ENCODE measurements at regions not wholly inside any gene's neighbourhood (a gene's known extent, or its start where the extent isn't known, plus 50 kb on each side); places are given as distances from the start of the nearest gene placed in this dataset.

- H3K27ac Mint-ChIP-seq: no peak overlapping the region
- H3K27me3 Mint-ChIP-seq: peaks cover 3% of the 10 kb centered on the region
- no peaks in the 10 kb centered on the region for H3K36me3 Mint-ChIP-seq (ENCODE audit: insufficient read depth)
- no peak for DNase-seq (ENCODE audit: low spot score, unreplicated experiment)
- H3K9me3 Mint-ChIP-seq (ENCODE audit: low read depth): peaks cover 17% of the 10 kb centered on the region
- H3K4me1 Mint-ChIP-seq (ENCODE audit: low read depth): no peaks in the 10 kb centered on the region
- no peak overlapping the region for H3K4me3 Mint-ChIP-seq (ENCODE audit: low read depth)
- TF ChIP-seq, protein P1, sequence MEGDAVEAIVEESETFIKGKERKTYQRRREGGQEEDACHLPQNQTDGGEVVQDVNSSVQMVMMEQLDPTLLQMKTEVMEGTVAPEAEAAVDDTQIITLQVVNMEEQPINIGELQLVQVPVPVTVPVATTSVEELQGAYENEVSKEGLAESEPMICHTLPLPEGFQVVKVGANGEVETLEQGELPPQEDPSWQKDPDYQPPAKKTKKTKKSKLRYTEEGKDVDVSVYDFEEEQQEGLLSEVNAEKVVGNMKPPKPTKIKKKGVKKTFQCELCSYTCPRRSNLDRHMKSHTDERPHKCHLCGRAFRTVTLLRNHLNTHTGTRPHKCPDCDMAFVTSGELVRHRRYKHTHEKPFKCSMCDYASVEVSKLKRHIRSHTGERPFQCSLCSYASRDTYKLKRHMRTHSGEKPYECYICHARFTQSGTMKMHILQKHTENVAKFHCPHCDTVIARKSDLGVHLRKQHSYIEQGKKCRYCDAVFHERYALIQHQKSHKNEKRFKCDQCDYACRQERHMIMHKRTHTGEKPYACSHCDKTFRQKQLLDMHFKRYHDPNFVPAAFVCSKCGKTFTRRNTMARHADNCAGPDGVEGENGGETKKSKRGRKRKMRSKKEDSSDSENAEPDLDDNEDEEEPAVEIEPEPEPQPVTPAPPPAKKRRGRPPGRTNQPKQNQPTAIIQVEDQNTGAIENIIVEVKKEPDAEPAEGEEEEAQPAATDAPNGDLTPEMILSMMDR (IDR thresholded peaks at IDR 0.05; ENCODE audit: unreplicated experiment): no peak
Measured at GRCh38 chrX:39465906-39466305, 631.9 kb downstream of the BCOR start.

DNA sequence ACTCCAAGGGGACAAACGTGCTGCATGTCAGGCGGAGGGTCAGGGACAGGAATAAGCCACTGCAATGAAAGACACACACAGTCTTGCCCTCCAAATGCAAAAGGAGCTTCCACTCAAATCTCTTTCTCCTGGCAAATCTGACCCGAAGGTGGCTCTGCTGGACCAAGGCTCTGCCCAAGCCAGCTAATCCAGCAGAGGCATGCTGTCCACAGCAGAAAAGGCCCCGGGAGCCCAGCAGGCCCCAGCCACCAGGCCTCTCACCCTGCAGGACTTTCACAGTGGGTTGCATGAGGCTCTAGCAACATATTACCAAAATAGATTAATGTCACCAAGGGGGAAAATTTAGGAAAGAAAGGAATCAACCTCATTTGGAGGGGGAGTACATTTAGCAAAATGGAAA, 628.6 kb downstream of the BCOR start:
- H3K27me3 Mint-ChIP-seq: peaks cover 3% of the 10 kb centered on the region
- no peaks in the 10 kb centered on the region for H3K36me3 Mint-ChIP-seq (ENCODE audit: insufficient read depth)
- peaks cover 3% of the 10 kb centered on the region for H3K4me1 Mint-ChIP-seq (ENCODE audit: low read depth)
- no peak overlapping the region for H3K27ac Mint-ChIP-seq
- H3K9me3 Mint-ChIP-seq (ENCODE audit: low read depth): peaks cover 21% of the 10 kb centered on the region
- H3K4me3 Mint-ChIP-seq (ENCODE audit: low read depth): no peak overlapping the region
- DNase-seq (ENCODE audit: low spot score, unreplicated experiment): no peak
- TF ChIP-seq, protein P1 (IDR thresholded peaks at IDR 0.05; ENCODE audit: unreplicated experiment): no peak

- H3K27ac Mint-ChIP-seq: no peak overlapping the region
- TF ChIP-seq, protein P1 (IDR thresholded peaks at IDR 0.05; ENCODE audit: unreplicated experiment): no peak
- no peaks in the 10 kb centered on the region for H3K36me3 Mint-ChIP-seq (ENCODE audit: insufficient read depth)
- peaks cover 16% of the 10 kb centered on the region for H3K9me3 Mint-ChIP-seq (ENCODE audit: low read depth)
- H3K27me3 Mint-ChIP-seq: no peaks in the 10 kb centered on the region
- H3K4me1 Mint-ChIP-seq (ENCODE audit: low read depth): peaks cover 15% of the 10 kb centered on the region
- no peak overlapping the region for H3K4me3 Mint-ChIP-seq (ENCODE audit: low read depth)
- DNase-seq (ENCODE audit: low spot score, unreplicated experiment): no peak
Measured at GRCh38 chrX:39470588-39471407, 627.0 kb downstream of the BCOR start.

- H3K4me3 Mint-ChIP-seq (ENCODE audit: low read depth): no peak overlapping the region
- H3K4me1 Mint-ChIP-seq (ENCODE audit: low read depth): peaks cover 22% of the 10 kb centered on the region
- peaks cover 21% of the 10 kb centered on the region for H3K9me3 Mint-ChIP-seq (ENCODE audit: low read depth)
- H3K36me3 Mint-ChIP-seq (ENCODE audit: insufficient read depth): no peaks in the 10 kb centered on the region
- no peak overlapping the region for H3K27ac Mint-ChIP-seq
- no peaks in the 10 kb centered on the region for H3K27me3 Mint-ChIP-seq
- DNase-seq (ENCODE audit: low spot score, unreplicated experiment): no peak
- TF ChIP-seq, protein P1 (IDR thresholded peaks at IDR 0.05; ENCODE audit: unreplicated experiment): no peak
Measured at GRCh38 chrX:39472161-39472560, 625.6 kb downstream of the BCOR start.

GRCh38 chrX:39473812-39474211, 623.9 kb downstream of the BCOR start:
- peaks cover 28% of the 10 kb centered on the region for H3K4me1 Mint-ChIP-seq (ENCODE audit: low read depth)
- H3K36me3 Mint-ChIP-seq (ENCODE audit: insufficient read depth): no peaks in the 10 kb centered on the region
- no peak overlapping the region for H3K27ac Mint-ChIP-seq
- H3K27me3 Mint-ChIP-seq: no peaks in the 10 kb centered on the region
- peaks cover 26% of the 10 kb centered on the region for H3K9me3 Mint-ChIP-seq (ENCODE audit: low read depth)
- H3K4me3 Mint-ChIP-seq (ENCODE audit: low read depth): no peak overlapping the region
- TF ChIP-seq, protein P1 (IDR thresholded peaks at IDR 0.05; ENCODE audit: unreplicated experiment): no peak
- no peak for DNase-seq (ENCODE audit: low spot score, unreplicated experiment)
